ENCODE measurements at regions not wholly inside any gene's neighbourhood (a gene's known extent, or its start where the extent isn't known, plus 50 kb on each side); places are given as distances from the start of the nearest gene placed in this dataset.

DNA sequence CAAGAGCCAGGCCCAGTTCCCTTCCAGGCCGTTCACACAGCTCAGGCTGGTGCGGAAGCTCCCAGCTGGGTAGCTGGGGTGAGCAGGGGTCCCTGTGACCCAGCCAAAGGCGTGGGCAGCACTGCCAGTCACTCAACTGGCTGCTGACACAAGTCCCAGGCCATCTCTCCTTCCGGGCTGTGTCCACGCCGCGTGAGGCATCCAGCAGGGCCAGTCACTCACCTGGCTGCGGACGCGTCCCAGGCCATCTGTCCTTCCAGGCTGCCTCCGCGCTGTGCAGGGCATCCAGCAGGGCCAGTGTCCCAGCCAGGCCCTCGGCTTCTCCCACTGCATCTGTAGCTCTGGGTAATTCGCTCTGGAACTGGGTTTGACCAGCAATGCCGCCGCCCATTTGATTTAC is 184.2 kb downstream of the BRD1 start:
- Histone ChIP-seq H2AFZ (ENCODE audit: low read length) (no peak overlapping the region), H3K9me2 (replicated peaks; ENCODE audit: insufficient read depth, low read length) (no peaks in the 10 kb centered on the region), H3K9me3 (replicated peaks; ENCODE audit: insufficient read depth, low read length) (no peaks in the 10 kb centered on the region), H3K4me3 (ENCODE audit: low read length) (no peak overlapping the region), H3K79me2 (ENCODE audit: low read length) (peaks cover 92% of the 10 kb centered on the region), H3K36me3 (replicated peaks; ENCODE audit: insufficient read depth, low read length) (no peaks in the 10 kb centered on the region; the same call in 1 of the 2 replicates), H3K4me1 (ENCODE audit: low read length) (no peaks in the 10 kb centered on the region), H3K27me3 (replicated peaks; ENCODE audit: insufficient read depth, low read length) (no peaks in the 10 kb centered on the region), H3K9ac (ENCODE audit: low read length) (no peak overlapping the region), H4K20me1 (ENCODE audit: insufficient read depth, low read length) (no peaks in the 10 kb centered on the region), H3F3A (ENCODE audit: insufficient read depth, low read length) (no peaks in the 10 kb centered on the region), H3K27ac (ENCODE audit: low read length) (no peak overlapping the region), H3K4me2 (ENCODE audit: low read depth, low read length) (no peak overlapping the region)
- DNase-seq: no peak
- TF ChIP-seq EZH2 (optimal IDR thresholded peaks at IDR 0.05; ENCODE audit: low read depth, low read length) (no peak), EZH2phosphoT487 (IDR thresholded peaks at IDR 0.05; ENCODE audit: low read length) (no peak)

- H3K9ac ChIP-seq (ENCODE audit: low read length): no peak overlapping the region
- H3K27ac ChIP-seq (ENCODE audit: low read length): no peak overlapping the region
- H3K9me3 ChIP-seq (replicated peaks; ENCODE audit: insufficient read depth, low read length): no peaks in the 10 kb centered on the region
- DNase-seq: no peak
- no peaks in the 10 kb centered on the region for H3F3A ChIP-seq (ENCODE audit: insufficient read depth, low read length)
- H3K27me3 ChIP-seq (replicated peaks; ENCODE audit: insufficient read depth, low read length): no peaks in the 10 kb centered on the region
- TF ChIP-seq, protein P1, sequence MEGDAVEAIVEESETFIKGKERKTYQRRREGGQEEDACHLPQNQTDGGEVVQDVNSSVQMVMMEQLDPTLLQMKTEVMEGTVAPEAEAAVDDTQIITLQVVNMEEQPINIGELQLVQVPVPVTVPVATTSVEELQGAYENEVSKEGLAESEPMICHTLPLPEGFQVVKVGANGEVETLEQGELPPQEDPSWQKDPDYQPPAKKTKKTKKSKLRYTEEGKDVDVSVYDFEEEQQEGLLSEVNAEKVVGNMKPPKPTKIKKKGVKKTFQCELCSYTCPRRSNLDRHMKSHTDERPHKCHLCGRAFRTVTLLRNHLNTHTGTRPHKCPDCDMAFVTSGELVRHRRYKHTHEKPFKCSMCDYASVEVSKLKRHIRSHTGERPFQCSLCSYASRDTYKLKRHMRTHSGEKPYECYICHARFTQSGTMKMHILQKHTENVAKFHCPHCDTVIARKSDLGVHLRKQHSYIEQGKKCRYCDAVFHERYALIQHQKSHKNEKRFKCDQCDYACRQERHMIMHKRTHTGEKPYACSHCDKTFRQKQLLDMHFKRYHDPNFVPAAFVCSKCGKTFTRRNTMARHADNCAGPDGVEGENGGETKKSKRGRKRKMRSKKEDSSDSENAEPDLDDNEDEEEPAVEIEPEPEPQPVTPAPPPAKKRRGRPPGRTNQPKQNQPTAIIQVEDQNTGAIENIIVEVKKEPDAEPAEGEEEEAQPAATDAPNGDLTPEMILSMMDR (IDR thresholded peaks at IDR 0.05; ENCODE audit: low read length): no peak
- no peak for TF ChIP-seq EZH2phosphoT487 (IDR thresholded peaks at IDR 0.05; ENCODE audit: low read length)
- no peak for TF ChIP-seq EZH2 (optimal IDR thresholded peaks at IDR 0.05; ENCODE audit: low read depth, low read length)
- no peaks in the 10 kb centered on the region for H4K20me1 ChIP-seq (ENCODE audit: insufficient read depth, low read length)
- no peaks in the 10 kb centered on the region for H3K9me2 ChIP-seq (replicated peaks; ENCODE audit: insufficient read depth, low read length)
- H3K4me1 ChIP-seq (ENCODE audit: low read length): no peaks in the 10 kb centered on the region
- no peak overlapping the region for H3K4me2 ChIP-seq (ENCODE audit: low read depth, low read length)
- H2AFZ ChIP-seq (ENCODE audit: low read length): no peak overlapping the region
- peaks cover 92% of the 10 kb centered on the region for H3K79me2 ChIP-seq (ENCODE audit: low read length)
- H3K4me3 ChIP-seq (ENCODE audit: low read length): no peak overlapping the region
- no peaks in the 10 kb centered on the region; the same call in 1 of the 2 replicates for H3K36me3 ChIP-seq (replicated peaks; ENCODE audit: insufficient read depth, low read length)
Measured at GRCh38 chr22:49642741-49643140, 184.9 kb downstream of the BRD1 start.

GRCh38 chr22:49642331-49642730 is 185.3 kb downstream of the BRD1 start:
- Histone ChIP-seq H3K9ac (ENCODE audit: low read length) (no peak overlapping the region), H2AFZ (ENCODE audit: low read length) (no peak overlapping the region), H3K9me3 (replicated peaks; ENCODE audit: insufficient read depth, low read length) (no peaks in the 10 kb centered on the region), H3K79me2 (ENCODE audit: low read length) (peaks cover 92% of the 10 kb centered on the region), H4K20me1 (ENCODE audit: insufficient read depth, low read length) (no peaks in the 10 kb centered on the region), H3K4me1 (ENCODE audit: low read length) (no peaks in the 10 kb centered on the region), H3K27ac (ENCODE audit: low read length) (no peak overlapping the region), H3K27me3 (replicated peaks; ENCODE audit: insufficient read depth, low read length) (no peaks in the 10 kb centered on the region), H3F3A (ENCODE audit: insufficient read depth, low read length) (no peaks in the 10 kb centered on the region), H3K4me2 (ENCODE audit: low read depth, low read length) (no peak overlapping the region), H3K36me3 (replicated peaks; ENCODE audit: insufficient read depth, low read length) (no peaks in the 10 kb centered on the region; the same call in 1 of the 2 replicates), H3K4me3 (ENCODE audit: low read length) (no peak overlapping the region), H3K9me2 (replicated peaks; ENCODE audit: insufficient read depth, low read length) (no peaks in the 10 kb centered on the region)
- DNase-seq: no peak
- TF ChIP-seq EZH2phosphoT487 (IDR thresholded peaks at IDR 0.05; ENCODE audit: low read length): no peak

DNA sequence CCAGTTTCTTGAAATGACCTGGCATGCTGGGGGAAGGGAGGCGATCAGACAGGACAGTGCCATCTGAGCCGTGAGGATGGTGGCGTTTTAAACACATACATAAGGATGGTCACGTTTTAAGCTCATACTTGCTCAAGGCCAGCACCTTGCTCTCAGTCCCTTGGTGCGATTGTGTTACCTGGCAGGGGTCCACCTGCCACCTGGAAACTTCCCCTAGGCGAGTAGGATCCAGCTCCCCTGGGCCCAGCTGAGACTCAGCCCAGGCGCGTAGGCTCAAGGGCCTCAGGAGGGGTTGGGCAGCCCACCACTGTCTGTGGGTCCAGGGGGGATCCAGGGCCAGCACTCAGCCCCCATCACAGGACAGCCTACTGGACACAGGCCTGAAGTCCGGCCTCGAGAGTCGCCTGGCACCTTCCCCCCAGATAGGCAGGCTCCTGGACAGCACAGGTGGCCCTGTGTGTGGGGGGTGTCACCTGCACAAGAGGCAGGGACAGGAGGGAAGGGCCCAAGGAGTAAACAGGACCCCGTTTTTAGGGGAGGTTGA is 185.8 kb downstream of the BRD1 start:
- no peak overlapping the region for H3K4me3 ChIP-seq (ENCODE audit: low read length)
- H2AFZ ChIP-seq (ENCODE audit: low read length): no peak overlapping the region
- H3K27ac ChIP-seq (ENCODE audit: low read length): no peak overlapping the region
- no peak overlapping the region for H3K4me2 ChIP-seq (ENCODE audit: low read depth, low read length)
- no peaks in the 10 kb centered on the region for H3K27me3 ChIP-seq (replicated peaks; ENCODE audit: insufficient read depth, low read length)
- H3K79me2 ChIP-seq (ENCODE audit: low read length): peaks cover 92% of the 10 kb centered on the region
- H3K4me1 ChIP-seq (ENCODE audit: low read length): no peaks in the 10 kb centered on the region
- no peaks in the 10 kb centered on the region for H4K20me1 ChIP-seq (ENCODE audit: insufficient read depth, low read length)
- no peaks in the 10 kb centered on the region for H3F3A ChIP-seq (ENCODE audit: insufficient read depth, low read length)
- no peak for DNase-seq
- no peak for TF ChIP-seq EZH2phosphoT487 (IDR thresholded peaks at IDR 0.05; ENCODE audit: low read length)
- TF ChIP-seq EZH2 (optimal IDR thresholded peaks at IDR 0.05; ENCODE audit: low read depth, low read length): no peak
- TF ChIP-seq, protein P1 (IDR thresholded peaks at IDR 0.05; ENCODE audit: low read length): no peak
- no peaks in the 10 kb centered on the region; the same call in 1 of the 2 replicates for H3K36me3 ChIP-seq (replicated peaks; ENCODE audit: insufficient read depth, low read length)
- no peaks in the 10 kb centered on the region for H3K9me3 ChIP-seq (replicated peaks; ENCODE audit: insufficient read depth, low read length)
- H3K9ac ChIP-seq (ENCODE audit: low read length): no peak overlapping the region
- H3K9me2 ChIP-seq (replicated peaks; ENCODE audit: insufficient read depth, low read length): no peaks in the 10 kb centered on the region

Measured in MM.1S (cell line).